BJ (cell line): ENCODE measurements at regions not wholly inside any gene's neighbourhood (a gene's known extent, or its start where the extent isn't known, plus 50 kb on each side); places are given as distances from the start of the nearest gene placed in this dataset.

Experiments used
- CTCF ChIA-PET: fragments of 350-600 bp; formaldehyde crosslinking; extraction: SDS; loops from one replicate; lab custom pipeline; 2021; ENCODE audit warnings: antibody characterized with exemption, inconsistent platforms; lab: Yijun Ruan, JAX
- POLR2A ChIA-PET: fragments of 300-600 bp; sonication (Branson Sonifier 250); formaldehyde crosslinking; extraction: SDS; loops from one replicate; lab custom pipeline; 2021; ENCODE audit warnings: antibody characterized with exemption; lab: Charles Lee
- DNase-seq: peaks from one replicate; pipeline ENCODE4 v3.0.0-alpha.2; 2011; ENCODE audit warnings: low read depth
- H3K27me3 ChIP-seq: 2 replicates; pipeline ENCODE4 v1.6.0; 2011; ENCODE audit warnings: low read length; ENCODE audit not compliant: control insufficient read depth, insufficient read depth
- H3K36me3 ChIP-seq: 2 replicates; pipeline ENCODE4 v1.5.1; 2011; ENCODE audit warnings: low read length; ENCODE audit not compliant: control insufficient read depth, insufficient read depth
- H3K4me3 ChIP-seq: 2 replicates; pipeline ENCODE4 v1.5.1; 2011; ENCODE audit warnings: low read depth, mild to moderate bottlenecking, control low read depth, low read length
- TF ChIP-seq, protein P1 (sequence below): IDR thresholded peaks from 2 replicates; pipeline ENCODE4 v1.5.1; 2011; ENCODE audit warnings: low read depth, mild to moderate bottlenecking, control low read depth, inconsistent platforms, low read length, moderate library complexity; ENCODE audit not compliant: insufficient read depth

DNA sequence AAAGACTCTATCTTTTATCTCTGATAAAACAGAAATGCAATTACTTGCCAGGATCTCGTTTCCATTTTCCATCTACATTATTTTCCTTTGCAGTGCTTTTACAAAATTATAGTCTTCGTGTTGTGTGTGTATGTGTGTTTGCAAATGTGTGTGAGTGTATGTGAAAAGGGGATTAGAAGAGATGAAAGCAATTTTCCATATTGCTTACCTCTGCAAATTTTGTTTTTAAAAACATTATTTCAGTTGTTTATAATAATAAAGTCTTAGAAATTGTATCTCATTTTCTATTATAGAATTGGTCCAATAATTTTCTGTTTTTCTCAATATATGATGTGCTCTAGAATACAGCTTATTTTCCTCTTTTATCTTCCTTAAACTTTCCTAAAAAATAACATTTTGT lies 421.3 kb upstream of the ANKRD30A start:
- DNase-seq = no peak
- H3K4me3 ChIP-seq = no peak overlapping the region
- TF ChIP-seq, protein P1, sequence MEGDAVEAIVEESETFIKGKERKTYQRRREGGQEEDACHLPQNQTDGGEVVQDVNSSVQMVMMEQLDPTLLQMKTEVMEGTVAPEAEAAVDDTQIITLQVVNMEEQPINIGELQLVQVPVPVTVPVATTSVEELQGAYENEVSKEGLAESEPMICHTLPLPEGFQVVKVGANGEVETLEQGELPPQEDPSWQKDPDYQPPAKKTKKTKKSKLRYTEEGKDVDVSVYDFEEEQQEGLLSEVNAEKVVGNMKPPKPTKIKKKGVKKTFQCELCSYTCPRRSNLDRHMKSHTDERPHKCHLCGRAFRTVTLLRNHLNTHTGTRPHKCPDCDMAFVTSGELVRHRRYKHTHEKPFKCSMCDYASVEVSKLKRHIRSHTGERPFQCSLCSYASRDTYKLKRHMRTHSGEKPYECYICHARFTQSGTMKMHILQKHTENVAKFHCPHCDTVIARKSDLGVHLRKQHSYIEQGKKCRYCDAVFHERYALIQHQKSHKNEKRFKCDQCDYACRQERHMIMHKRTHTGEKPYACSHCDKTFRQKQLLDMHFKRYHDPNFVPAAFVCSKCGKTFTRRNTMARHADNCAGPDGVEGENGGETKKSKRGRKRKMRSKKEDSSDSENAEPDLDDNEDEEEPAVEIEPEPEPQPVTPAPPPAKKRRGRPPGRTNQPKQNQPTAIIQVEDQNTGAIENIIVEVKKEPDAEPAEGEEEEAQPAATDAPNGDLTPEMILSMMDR = no peak
- ChIA-PET POLR2A (no interaction called here), CTCF (no interaction called here)
- H3K27me3 ChIP-seq = no peaks in the 10 kb centered on the region
- no peaks in the 10 kb centered on the region for H3K36me3 ChIP-seq

DNA sequence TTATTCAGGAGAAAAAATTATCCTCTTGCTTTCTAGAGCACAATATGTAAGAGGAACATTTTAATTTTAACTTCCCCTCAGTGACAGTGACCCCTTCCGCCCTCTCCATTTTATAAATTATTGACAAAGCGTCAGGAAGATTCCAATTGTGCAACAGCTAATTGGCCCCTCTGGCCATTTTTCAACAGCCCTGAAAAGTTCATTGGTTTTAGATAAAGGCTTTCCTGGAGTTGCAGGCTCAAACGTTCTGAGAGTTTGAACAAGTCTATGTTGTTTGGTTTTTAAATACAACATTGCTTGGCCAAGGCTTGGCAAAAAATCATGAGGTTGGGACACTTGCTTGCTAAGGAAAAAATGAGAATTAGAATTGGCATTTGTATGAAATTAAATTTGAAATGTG lies 422.2 kb upstream of the ANKRD30A start:
- POLR2A ChIA-PET = no interaction called here
- CTCF ChIA-PET = interaction anchor here (0.7 kb wide), 1 partner anchor 971 kb away, joined by 3 read pairs; no protein-coding TSS in a partner anchor
- Histone ChIP-seq H3K36me3 (no peaks in the 10 kb centered on the region), H3K27me3 (no peaks in the 10 kb centered on the region), H3K4me3 (no peak overlapping the region)
- TF ChIP-seq, protein P1 = no peak
- no peak for DNase-seq

DNA sequence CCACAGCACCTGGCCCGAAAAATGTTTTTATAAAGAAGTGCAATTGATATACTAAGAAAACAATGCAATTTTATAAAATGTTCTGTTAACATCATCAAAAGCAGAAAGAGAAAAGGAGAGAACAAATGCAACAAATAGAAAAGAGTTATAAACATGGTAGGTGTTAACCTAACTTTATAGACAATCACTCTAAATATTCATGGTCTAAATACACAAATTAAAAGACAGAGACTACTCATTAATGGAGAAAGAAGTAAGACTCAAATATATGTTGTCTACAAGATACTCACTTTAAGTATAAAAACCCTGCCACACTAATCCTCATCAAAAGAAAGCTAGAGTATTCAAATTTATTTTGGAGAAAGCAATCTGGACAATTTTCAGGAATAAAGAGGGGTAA lies 425.3 kb upstream of the ANKRD30A start:
- H3K27me3 ChIP-seq = no peaks in the 10 kb centered on the region
- DNase-seq = no peak
- TF ChIP-seq, protein P1 = no peak
- POLR2A ChIA-PET = no interaction called here
- no peak overlapping the region for H3K4me3 ChIP-seq
- H3K36me3 ChIP-seq = no peaks in the 10 kb centered on the region
- CTCF ChIA-PET = no interaction called here

DNA sequence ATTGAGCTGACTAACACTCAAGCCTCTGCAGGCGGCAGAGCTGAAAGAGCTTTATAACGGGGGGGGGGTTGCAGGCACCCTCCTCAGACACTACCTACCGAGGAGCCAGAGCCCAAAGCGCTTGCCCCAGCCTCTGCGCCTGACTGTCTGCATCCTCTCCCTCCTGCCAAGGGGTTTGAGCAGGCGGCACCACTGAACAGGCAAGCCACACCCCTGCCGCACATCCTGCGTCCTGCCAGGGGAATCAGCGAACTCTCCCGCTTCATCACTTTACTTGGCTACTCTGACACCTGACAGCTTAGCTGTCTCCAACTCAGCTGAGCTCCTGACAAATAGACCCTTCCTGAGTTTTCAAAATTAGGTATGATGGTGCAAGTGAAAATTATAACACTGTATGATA lies 432.6 kb upstream of the ANKRD30A start:
- DNase-seq = no peak
- H3K36me3 ChIP-seq = no peaks in the 10 kb centered on the region
- no peaks in the 10 kb centered on the region for H3K27me3 ChIP-seq
- POLR2A ChIA-PET = no interaction called here
- CTCF ChIA-PET = no interaction called here
- no peak overlapping the region for H3K4me3 ChIP-seq
- TF ChIP-seq, protein P1 = no peak

DNA sequence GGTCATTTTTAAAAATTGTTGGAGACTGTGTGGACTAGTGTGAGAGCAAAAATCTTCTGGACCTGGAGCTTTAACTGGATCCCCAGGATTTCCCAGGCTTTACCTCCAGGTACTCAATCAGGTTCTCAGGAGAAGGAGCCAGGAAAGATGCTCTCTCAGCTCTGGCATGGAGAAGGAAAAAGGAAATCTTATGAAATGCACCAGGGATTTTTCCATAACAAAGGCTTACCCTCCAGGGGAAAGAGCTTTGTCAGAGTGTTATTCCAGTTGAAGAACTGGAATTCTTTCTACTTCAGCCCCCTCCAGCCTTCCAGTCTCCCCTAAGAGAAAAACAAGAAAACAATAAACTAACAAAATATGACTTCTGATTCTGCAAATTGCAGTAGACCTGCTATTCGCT lies 436.7 kb upstream of the ANKRD30A start:
- no peaks in the 10 kb centered on the region for H3K27me3 ChIP-seq
- POLR2A ChIA-PET = no interaction called here
- no peak for DNase-seq
- TF ChIP-seq, protein P1 = no peak
- no peaks in the 10 kb centered on the region for H3K36me3 ChIP-seq
- no peak overlapping the region for H3K4me3 ChIP-seq
- CTCF ChIA-PET = no interaction called here
